GM18499 (cell line): ENCODE measurements at regions not wholly inside any gene's neighbourhood (a gene's known extent, or its start where the extent isn't known, plus 50 kb on each side); places are given as distances from the start of the nearest gene placed in this dataset.

Experiments used
- ATAC-seq: cut with Tn5 transposase; IDR thresholded peaks from one replicate; pipeline ENCODE4 v1.9.1; 2021; ENCODE audit warnings: moderate number of reproducible peaks; ENCODE audit not compliant: insufficient read depth, unreplicated experiment

GRCh38 chr14:58777541-58777979, 139.8 kb downstream of the DACT1 start:
- ATAC-seq, result no peak

GRCh38 chr14:58778202-58778601, 140.4 kb downstream of the DACT1 start:
- no peak for ATAC-seq

GRCh38 chr14:58779376-58779775, 141.6 kb downstream of the DACT1 start:
- no peak for ATAC-seq

- no peak for ATAC-seq
These were observed 142.4 kb downstream of the DACT1 start for GRCh38 chr14:58780185-58780584.

- ATAC-seq, result no peak
These were observed 142.8 kb downstream of the DACT1 start for GRCh38 chr14:58780605-58781004.

- ATAC-seq, result no peak
These were observed 144.2 kb downstream of the DACT1 start for GRCh38 chr14:58782011-58782410.

- no peak for ATAC-seq
These were observed 146.2 kb downstream of the DACT1 start for GRCh38 chr14:58783792-58784511.

- no peak for ATAC-seq
These were observed 147.2 kb downstream of the DACT1 start for GRCh38 chr14:58784931-58785330.

- ATAC-seq, result no peak
These were observed 147.9 kb downstream of the DACT1 start for GRCh38 chr14:58785701-58786100.

GRCh38 chr14:58787592-58787991, 149.8 kb downstream of the DACT1 start:
- ATAC-seq, result no peak

DNA sequence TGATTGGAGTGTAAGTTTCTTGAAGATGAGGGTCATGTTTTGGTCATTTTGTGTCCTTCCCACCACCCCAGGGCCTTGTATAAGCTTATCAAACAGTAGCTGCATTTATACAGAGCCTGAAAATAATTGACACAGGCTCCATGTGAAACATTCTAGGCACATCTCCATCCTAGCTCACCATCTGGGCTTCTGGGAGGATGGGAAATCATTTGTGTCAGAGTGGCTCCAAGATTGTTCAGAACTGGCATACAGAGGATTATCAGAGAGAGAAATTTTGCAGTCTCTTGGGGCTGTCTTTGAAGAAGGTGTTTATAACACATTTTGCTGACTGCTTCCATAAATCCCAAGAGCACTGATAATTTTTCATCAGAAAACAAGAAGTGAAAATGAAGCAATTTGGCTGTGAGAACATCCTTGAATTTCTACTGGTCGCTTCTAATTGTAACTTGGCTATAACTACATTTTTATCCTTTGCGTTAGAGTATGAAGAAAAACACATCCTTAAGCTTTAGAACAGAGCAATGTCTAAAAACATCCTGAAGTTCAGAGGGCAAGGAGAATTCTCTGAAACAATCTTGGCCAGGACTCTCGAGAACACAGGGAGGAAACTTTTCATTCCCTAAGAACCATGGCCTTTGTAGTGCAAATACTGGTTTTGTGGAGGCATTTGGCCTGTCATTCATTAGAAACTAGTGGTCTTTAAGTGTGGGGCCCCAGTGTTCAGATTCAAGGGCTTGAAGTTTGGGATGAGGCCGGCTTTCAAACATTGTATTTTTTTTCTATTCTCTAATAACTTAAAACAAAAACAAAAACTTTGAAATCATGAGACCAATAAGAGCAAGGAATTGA, 151.1 kb downstream of the DACT1 start:
- no peak for ATAC-seq

- no peak for ATAC-seq
These were observed 152.0 kb downstream of the DACT1 start for GRCh38 chr14:58789736-58790135.

- no peak for ATAC-seq
These were observed 154.7 kb downstream of the DACT1 start for GRCh38 chr14:58792416-58792815.

DNA sequence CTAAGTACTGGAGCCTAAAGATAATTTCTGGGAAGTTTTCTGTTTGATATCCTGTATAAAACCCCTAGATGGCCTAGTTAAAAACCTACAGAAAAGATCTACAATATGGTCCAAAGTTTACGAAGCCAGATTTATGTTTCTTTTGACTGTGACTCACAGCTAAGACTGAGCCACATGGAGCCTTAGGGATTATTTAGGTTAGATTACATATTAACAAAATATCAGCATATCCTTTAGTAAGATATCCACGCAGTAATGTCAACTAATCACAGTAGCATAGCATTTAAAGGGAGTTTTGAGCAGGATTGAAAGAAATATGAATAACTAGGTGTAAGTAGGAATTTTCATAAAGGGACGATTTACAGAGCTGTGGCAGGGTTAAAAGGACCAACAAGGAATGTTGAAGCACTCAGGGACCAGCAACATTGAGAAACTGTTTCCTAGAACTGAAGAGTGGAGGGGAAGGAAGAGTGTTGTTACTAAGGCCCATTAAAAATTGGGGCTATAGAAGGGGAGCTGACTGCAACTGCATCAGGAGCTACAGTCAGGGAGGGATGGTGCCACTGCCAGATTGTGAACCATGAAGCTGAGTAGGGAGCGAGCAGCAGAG, 155.5 kb downstream of the DACT1 start:
- ATAC-seq, result no peak

GRCh38 chr14:58794993-58795762, 157.4 kb downstream of the DACT1 start:
- ATAC-seq, result no peak

- no peak for ATAC-seq
These were observed 158.7 kb downstream of the DACT1 start for GRCh38 chr14:58796242-58797009.

- ATAC-seq, result peak; percentile 74
These were observed 159.3 kb downstream of the DACT1 start for GRCh38 chr14:58797010-58797429.

DNA sequence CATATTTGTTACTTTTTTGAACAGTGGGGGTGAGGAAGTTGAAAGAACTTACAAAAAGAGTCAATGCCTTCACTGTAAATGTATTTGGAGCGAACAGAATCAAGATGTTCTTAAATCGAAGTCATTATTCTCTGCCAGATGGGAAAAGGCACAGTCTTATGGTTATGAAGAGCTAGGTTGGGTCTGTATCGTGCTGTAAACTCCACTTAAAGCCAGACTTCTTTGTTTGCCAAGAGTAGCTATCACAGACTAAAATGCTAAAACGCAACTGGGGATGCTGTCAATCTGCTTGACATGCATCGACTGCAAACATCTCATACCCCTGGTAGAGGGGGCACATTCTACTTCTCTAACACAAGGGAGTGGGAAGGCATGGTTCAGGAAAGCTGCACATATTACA, 160.4 kb downstream of the DACT1 start:
- ATAC-seq, result no peak

- ATAC-seq, result no peak
These were observed 163.3 kb downstream of the DACT1 start for GRCh38 chr14:58801086-58801485.

DNA sequence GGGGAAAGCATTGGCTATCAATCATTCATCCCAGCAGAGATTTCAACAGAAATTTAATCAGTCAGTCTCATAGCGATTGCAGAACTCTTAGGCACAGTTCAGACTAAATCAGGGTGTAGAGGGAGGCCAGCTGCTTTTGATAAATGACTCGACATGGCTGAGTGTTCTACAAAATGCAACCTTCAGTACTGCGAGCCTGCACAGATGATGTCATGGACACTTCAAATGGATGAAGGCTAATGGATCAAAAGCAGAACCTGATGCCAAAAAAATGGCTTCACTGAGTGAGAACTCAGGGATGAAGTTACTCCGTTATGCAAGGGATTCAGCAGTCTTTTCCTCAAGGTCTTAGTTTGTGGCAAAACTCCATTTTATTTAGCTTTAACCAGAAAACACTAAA, 167.3 kb downstream of the DACT1 start:
- no peak for ATAC-seq
